ENCODE measurements at regions not wholly inside any gene's neighbourhood (a gene's known extent, or its start where the extent isn't known, plus 50 kb on each side); places are given as distances from the start of the nearest gene placed in this dataset.
A peak's percentile ranks its signal among the peaks of the same experiment; 100 is the strongest.

DNA sequence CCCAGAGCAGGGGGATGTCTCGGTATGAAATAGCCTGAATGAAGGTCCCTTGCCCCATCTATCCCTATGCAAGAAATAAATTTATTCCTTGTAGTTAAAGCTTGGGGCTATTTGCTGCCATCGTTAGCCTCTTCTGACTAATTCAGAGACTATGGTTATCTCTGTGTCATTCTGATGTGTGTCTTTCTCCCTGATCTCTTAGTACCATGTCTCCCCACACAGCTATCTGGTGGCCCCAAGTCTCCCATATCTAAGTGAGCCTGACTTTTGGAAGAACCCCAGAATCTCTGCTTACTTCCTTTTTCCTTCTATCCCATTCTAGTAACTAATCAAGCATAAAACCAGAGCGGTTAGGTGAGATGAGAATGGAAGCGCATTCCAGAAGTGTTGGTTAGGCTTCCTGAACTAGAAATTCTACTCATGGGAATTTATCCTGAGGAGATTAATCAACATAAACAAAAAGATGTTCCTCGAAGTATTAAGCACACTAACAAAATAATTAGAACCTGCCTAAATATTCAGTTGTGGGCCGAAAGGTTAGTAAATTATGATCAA lies 71.4 kb upstream of the BMAL1 start:
- H3K9ac ChIP-seq (ENCODE audit: insufficient read depth, low read length): no peak overlapping the region
- H3K36me3 ChIP-seq (ENCODE audit: control insufficient read depth, insufficient read depth, low read length): no peaks in the 10 kb centered on the region
- H3K4me1 ChIP-seq (ENCODE audit: control insufficient read depth, extremely low read depth, insufficient read depth, low read length): peaks cover 10% of the 10 kb centered on the region
- H3K27me3 ChIP-seq (ENCODE audit: control insufficient read depth, insufficient read depth, low read length): no peaks in the 10 kb centered on the region
- no peak overlapping the region for H3K4me3 ChIP-seq (replicated peaks in 1 of 4; ENCODE audit: control extremely low read depth in 1 of 4, insufficient read depth in 1 of 4, low read depth in 3 of 4, low read length in 4 of 4)
- H3K9me3 ChIP-seq (ENCODE audit: control insufficient read depth, insufficient read depth, low read depth, low read length): no peaks in the 10 kb centered on the region
- H3K4me2 ChIP-seq (ENCODE audit: extremely low read depth, insufficient read depth, low read length): no peak overlapping the region
- no peaks in the 10 kb centered on the region for H3K79me2 ChIP-seq (ENCODE audit: control insufficient read depth, insufficient read depth, low read length)
- no peak overlapping the region for H2AFZ ChIP-seq (ENCODE audit: low read length)
- TF ChIP-seq CTCF (conservative IDR thresholded peaks at IDR 0.05 in 1 of 2, IDR thresholded peaks at IDR 0.05 in 1 of 2; ENCODE audit: low read depth in 1 of 2, low read length in 2 of 2) (no peak), EZH2 (IDR thresholded peaks at IDR 0.05; ENCODE audit: low read length, missing control alignments) (no peak)
- no peaks in the 10 kb centered on the region for H4K20me1 ChIP-seq (ENCODE audit: control insufficient read depth, extremely low read depth, insufficient read depth, low read length)
- no peak overlapping the region for H3K27ac ChIP-seq (ENCODE audit: insufficient read depth, low read length)
- DNase-seq (ENCODE audit: low read depth in 2 of 2): no peak

DNA sequence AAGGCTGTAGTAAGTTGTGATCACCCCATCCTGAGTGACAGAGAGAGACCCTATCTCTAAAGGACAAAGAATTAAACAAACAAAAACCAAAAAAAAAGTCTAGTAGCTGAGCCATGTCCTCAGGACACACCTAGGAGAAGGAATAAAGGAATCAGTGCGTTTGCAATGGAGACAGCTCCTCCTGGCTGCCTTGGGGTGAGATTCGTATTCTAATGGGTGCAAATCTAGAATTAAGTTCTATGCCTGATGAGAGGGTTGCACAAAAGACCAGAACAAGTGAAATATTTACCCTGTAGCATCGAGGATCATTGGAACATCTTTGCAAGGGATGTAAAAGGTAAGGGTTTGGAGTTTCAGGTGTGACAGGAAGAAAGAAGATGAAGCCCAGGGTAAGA lies 70.3 kb upstream of the BMAL1 start:
- no peak for DNase-seq (ENCODE audit: low read depth in 2 of 2)
- Histone ChIP-seq H3K9ac (ENCODE audit: insufficient read depth, low read length) (no peak overlapping the region), H3K4me1 (ENCODE audit: control insufficient read depth, extremely low read depth, insufficient read depth, low read length) (peaks cover 10% of the 10 kb centered on the region), H3K4me3 (replicated peaks in 1 of 4; ENCODE audit: control extremely low read depth in 1 of 4, insufficient read depth in 1 of 4, low read depth in 3 of 4, low read length in 4 of 4) (no peak overlapping the region), H3K79me2 (ENCODE audit: control insufficient read depth, insufficient read depth, low read length) (no peaks in the 10 kb centered on the region), H3K4me2 (ENCODE audit: extremely low read depth, insufficient read depth, low read length) (no peak overlapping the region), H2AFZ (ENCODE audit: low read length) (peak overlapping the region; percentile 91), H3K27ac (ENCODE audit: insufficient read depth, low read length) (peak overlapping the region; percentile 82), H3K27me3 (ENCODE audit: control insufficient read depth, insufficient read depth, low read length) (no peaks in the 10 kb centered on the region), H4K20me1 (ENCODE audit: control insufficient read depth, extremely low read depth, insufficient read depth, low read length) (no peaks in the 10 kb centered on the region), H3K9me3 (ENCODE audit: control insufficient read depth, insufficient read depth, low read depth, low read length) (no peaks in the 10 kb centered on the region), H3K36me3 (ENCODE audit: control insufficient read depth, insufficient read depth, low read length) (no peaks in the 10 kb centered on the region)
- TF ChIP-seq EZH2 (IDR thresholded peaks at IDR 0.05; ENCODE audit: low read length, missing control alignments) (no peak), CTCF (conservative IDR thresholded peaks at IDR 0.05 in 1 of 2, IDR thresholded peaks at IDR 0.05 in 1 of 2; ENCODE audit: low read depth in 1 of 2, low read length in 2 of 2) (no peak)

- H3K9ac ChIP-seq (ENCODE audit: insufficient read depth, low read length): peak overlapping the region; percentile 60
- no peaks in the 10 kb centered on the region for H3K79me2 ChIP-seq (ENCODE audit: control insufficient read depth, insufficient read depth, low read length)
- H2AFZ ChIP-seq (ENCODE audit: low read length): peak overlapping the region; percentile 91
- no peaks in the 10 kb centered on the region for H3K36me3 ChIP-seq (ENCODE audit: control insufficient read depth, insufficient read depth, low read length)
- H3K27ac ChIP-seq (ENCODE audit: insufficient read depth, low read length): peak overlapping the region; percentile 82
- peak; percentile 88 to 91 for DNase-seq (ENCODE audit: low read depth in 2 of 2)
- H3K4me3 ChIP-seq (replicated peaks in 1 of 4; ENCODE audit: control extremely low read depth in 1 of 4, insufficient read depth in 1 of 4, low read depth in 3 of 4, low read length in 4 of 4): peak overlapping the region; percentile 25 to 42 (median 30)
- H3K4me2 ChIP-seq (ENCODE audit: extremely low read depth, insufficient read depth, low read length): peak overlapping the region; percentile 93
- no peaks in the 10 kb centered on the region for H3K9me3 ChIP-seq (ENCODE audit: control insufficient read depth, insufficient read depth, low read depth, low read length)
- H3K27me3 ChIP-seq (ENCODE audit: control insufficient read depth, insufficient read depth, low read length): no peaks in the 10 kb centered on the region
- peaks cover 11% of the 10 kb centered on the region for H3K4me1 ChIP-seq (ENCODE audit: control insufficient read depth, extremely low read depth, insufficient read depth, low read length)
- TF ChIP-seq CTCF (conservative IDR thresholded peaks at IDR 0.05 in 1 of 2, IDR thresholded peaks at IDR 0.05 in 1 of 2; ENCODE audit: low read depth in 1 of 2, low read length in 2 of 2): no peak
- no peak for TF ChIP-seq EZH2 (IDR thresholded peaks at IDR 0.05; ENCODE audit: low read length, missing control alignments)
- no peaks in the 10 kb centered on the region for H4K20me1 ChIP-seq (ENCODE audit: control insufficient read depth, extremely low read depth, insufficient read depth, low read length)
Measured at GRCh38 chr11:13207665-13208594, 69.7 kb upstream of the BMAL1 start.

Data from fibroblast of lung (primary cell).